ENCODE measurements at regions not wholly inside any gene's neighbourhood (a gene's known extent, or its start where the extent isn't known, plus 50 kb on each side); places are given as distances from the start of the nearest gene placed in this dataset.

- no peak for DNase-seq (ENCODE audit: low read depth in 1 of 2, low spot score in 2 of 2)
- Histone ChIP-seq H3K79me1 (ENCODE audit: low read depth, low read length) (no peaks in the 10 kb centered on the region), H3K56ac (replicated peaks; ENCODE audit: insufficient read length, low read depth, low read length) (no peak overlapping the region), H2BK5ac (ENCODE audit: low read depth, low read length) (no peak overlapping the region), H3K23me2 (ENCODE audit: low read depth, low read length) (no peaks in the 10 kb centered on the region), H3K27ac (ENCODE audit: low read depth, low read length) (no peak overlapping the region), H3K4me1 (replicated peaks in 1 of 4; ENCODE audit: control insufficient read depth in 3 of 4, insufficient read depth in 4 of 4, low read length in 3 of 4) (0 out of 7 replicates have a peak, but pooled peaks cover 0 to 2% (median 0%) of the 10 kb centered on the region in 4 experiments), H3K27me3 (replicated peaks in 1 of 4; ENCODE audit: control insufficient read depth in 3 of 4, extremely low read depth in 1 of 4, insufficient read depth in 3 of 4, low read length in 3 of 4) (no peaks in the 10 kb centered on the region), H3K9me3 (ENCODE audit: insufficient read depth in 2 of 2, low read depth in 1 of 2, low read length in 1 of 2) (peaks cover 0 to 16% of the 10 kb centered on the region in 2 experiments; a peak in 3 of 4 replicates), H3K9ac (replicated peaks in 1 of 4; ENCODE audit: extremely low read depth in 1 of 4, low read depth in 3 of 4, low read length in 3 of 4) (no peak overlapping the region), H2BK120ac (replicated peaks; ENCODE audit: low read depth, low read length) (no peak overlapping the region), H4K91ac (replicated peaks; ENCODE audit: insufficient read length, low read length) (no peak overlapping the region), H4K20me1 (replicated peaks in 1 of 2; ENCODE audit: control insufficient read depth in 1 of 2, insufficient read depth in 2 of 2, low read length in 2 of 2) (no peaks in the 10 kb centered on the region), H3K14ac (ENCODE audit: insufficient read length) (no peak overlapping the region), H3K23ac (ENCODE audit: insufficient read length) (no peak overlapping the region), H2BK12ac (ENCODE audit: low read depth, low read length) (no peak overlapping the region), H2AFZ (ENCODE audit: low read length) (no peak overlapping the region), H3K4ac (replicated peaks; ENCODE audit: insufficient read length, low read depth, low read length) (no peak overlapping the region), H4K5ac (ENCODE audit: insufficient read length, low read depth, low read length) (no peak overlapping the region), H3K4me2 (ENCODE audit: insufficient read depth in 1 of 2, low read depth in 2 of 2, low read length in 2 of 2) (no peak overlapping the region), H2BK20ac (ENCODE audit: low read length) (no peak overlapping the region), H2AK5ac (ENCODE audit: low read depth, low read length) (no peak overlapping the region), H4K8ac (ENCODE audit: extremely low read depth, insufficient read depth, low read length) (no peak overlapping the region), H3K18ac (ENCODE audit: extremely low read depth, low read length) (no peak overlapping the region), H3K4me3 (ENCODE audit: extremely low read depth in 1 of 4, insufficient read depth in 2 of 4, low read depth in 3 of 4, low read length in 4 of 4) (no peak overlapping the region), H3K79me2 (ENCODE audit: control insufficient read depth in 1 of 2, insufficient read depth in 2 of 2, low read length in 2 of 2) (no peaks in the 10 kb centered on the region), H3K36me3 (ENCODE audit: control insufficient read depth in 2 of 4, insufficient read depth in 4 of 4, low read length in 3 of 4) (no peaks in the 10 kb centered on the region), H2BK15ac (ENCODE audit: low read length) (no peak overlapping the region)
- FAIRE-seq = no peak
- ChIA-PET CTCF (ENCODE audit: partially characterized antibody) (no interaction called here), POLR2A (ENCODE audit: partially characterized antibody) (no interaction called here)
- WGBS, 2 experiments (ENCODE audit: extremely low coverage in 1 of 2, insufficient coverage in 1 of 2, insufficient read length in 1 of 2, insufficient replicate concordance in 2 of 2, low coverage in 1 of 2, low lambda C conversion rate in 2 of 2, missing lambda C conversion rate in 1 of 2) = 88% methylated on average over 2 of the region's 2 CpGs; no CpG with 5 or more reads in 1 of the 2 experiments
- no peak for TF ChIP-seq POLR2A (IDR thresholded peaks at IDR 0.05; ENCODE audit: control extremely low read depth in 1 of 2, low read depth in 2 of 2, low read length in 2 of 2)
- TF ChIP-seq USF2 (IDR thresholded peaks at IDR 0.05; ENCODE audit: low read length) = no peak
- no peak for TF ChIP-seq NANOG (IDR thresholded peaks at IDR 0.05; ENCODE audit: insufficient read depth, low read depth, low read length, poor library complexity, severe bottlenecking)
- TF ChIP-seq CEBPB (IDR thresholded peaks at IDR 0.05; ENCODE audit: low read depth, low read length) = no peak
- TF ChIP-seq POU5F1 (IDR thresholded peaks at IDR 0.05; ENCODE audit: low read depth, low read length) = no peak
- no peak for TF ChIP-seq CTBP2 (IDR thresholded peaks at IDR 0.05; ENCODE audit: borderline replicate concordance, insufficient read depth, insufficient read length, low read length)
- no peak for TF ChIP-seq SP1 (IDR thresholded peaks at IDR 0.05; ENCODE audit: low read depth, low read length)
- no peak for TF ChIP-seq EGR1 (IDR thresholded peaks at IDR 0.05; ENCODE audit: borderline replicate concordance, low read depth, low read length)
- no peak for TF ChIP-seq YY1 (IDR thresholded peaks at IDR 0.05; ENCODE audit: low read depth, low read length)
- TF ChIP-seq SIN3A (conservative IDR thresholded peaks at IDR 0.05 in 1 of 2, IDR thresholded peaks at IDR 0.05 in 1 of 2; ENCODE audit: low read depth in 1 of 2, low read length in 2 of 2) = no peak
- TF ChIP-seq CBX5 (IDR thresholded peaks at IDR 0.05; ENCODE audit: low read depth, low read length) = no peak
- TF ChIP-seq BRCA1 (IDR thresholded peaks at IDR 0.05; ENCODE audit: low read depth, low read length) = no peak
- TF ChIP-seq RXRA (IDR thresholded peaks at IDR 0.05; ENCODE audit: insufficient read depth, low read depth, low read length) = no peak
- no peak for TF ChIP-seq KDM4A (IDR thresholded peaks at IDR 0.05; ENCODE audit: low read depth, low read length, severe bottlenecking)
- TF ChIP-seq ASH2L (IDR thresholded peaks at IDR 0.05; ENCODE audit: low read length) = no peak
Observed at GRCh38 chr2:235402422-235402821, 91.4 kb upstream of the AGAP1 start.
